DMS53 treated with DMSO at 0.1 percent for 48 hours (cell line): ENCODE measurements at regions not wholly inside any gene's neighbourhood (a gene's known extent, or its start where the extent isn't known, plus 50 kb on each side); places are given as distances from the start of the nearest gene placed in this dataset.
A peak's percentile ranks its signal among the peaks of the same experiment; 100 is the strongest.

ENCODE experiments used
- DNase-seq: peaks from one replicate; lab custom pipeline; 2025; ENCODE audit not compliant: unreplicated experiment; lab: John Stamatoyannopoulos, UW

GRCh38 chr4:133903029-133903428 is 298.6 kb downstream of the PABPC4L start:
- no peak for DNase-seq

GRCh38 chr4:133891011-133891410 is 310.6 kb downstream of the PABPC4L start:
- no peak for DNase-seq

- no peak for DNase-seq
Measured at GRCh38 chr4:133887723-133888122, 313.9 kb downstream of the PABPC4L start.

GRCh38 chr4:133869486-133869885 is 332.1 kb downstream of the PABPC4L start:
- no peak for DNase-seq

GRCh38 chr4:133868856-133869255 is 332.7 kb downstream of the PABPC4L start:
- no peak for DNase-seq

GRCh38 chr4:133866328-133866699 is 335.3 kb downstream of the PABPC4L start:
- DNase-seq: no peak

GRCh38 chr4:133865612-133866327 is 335.8 kb downstream of the PABPC4L start:
- DNase-seq: peak; percentile 32

GRCh38 chr4:133863153-133863552 is 338.4 kb downstream of the PABPC4L start:
- no peak for DNase-seq

GRCh38 chr4:133856731-133857355 is 344.7 kb downstream of the PABPC4L start:
- DNase-seq: no peak

- DNase-seq: no peak
Measured at GRCh38 chr4:133855001-133855400, 346.6 kb downstream of the PABPC4L start.

- peak; percentile 7 for DNase-seq
Measured at GRCh38 chr4:133839326-133839725, 362.3 kb downstream of the PABPC4L start.

- DNase-seq: no peak
Measured at GRCh38 chr4:133823177-133823576, 378.4 kb downstream of the PABPC4L start.

- DNase-seq: no peak
Measured at GRCh38 chr4:133812954-133813353, 388.6 kb downstream of the PABPC4L start.

- no peak for DNase-seq
Measured at GRCh38 chr4:133812236-133812635, 389.4 kb downstream of the PABPC4L start.

GRCh38 chr4:133808151-133808550 is 393.4 kb downstream of the PABPC4L start:
- DNase-seq: no peak

- no peak for DNase-seq
Measured at GRCh38 chr4:133803341-133803740, 398.2 kb downstream of the PABPC4L start.

- DNase-seq: no peak
Measured at GRCh38 chr4:133802359-133803140, 399.0 kb downstream of the PABPC4L start.

GRCh38 chr4:133801883-133802282 is 399.7 kb downstream of the PABPC4L start:
- no peak for DNase-seq

GRCh38 chr4:133800966-133801365 is 400.6 kb downstream of the PABPC4L start:
- DNase-seq: no peak

GRCh38 chr4:133799717-133800315 is 401.8 kb downstream of the PABPC4L start:
- no peak for DNase-seq

- DNase-seq: no peak
Measured at GRCh38 chr4:133777661-133778060, 423.9 kb downstream of the PABPC4L start.

- no peak for DNase-seq
Measured at GRCh38 chr4:133776961-133777360, 424.6 kb downstream of the PABPC4L start.
